ENCODE measurements at regions not wholly inside any gene's neighbourhood (a gene's known extent, or its start where the extent isn't known, plus 50 kb on each side); places are given as distances from the start of the nearest gene placed in this dataset.

DNA sequence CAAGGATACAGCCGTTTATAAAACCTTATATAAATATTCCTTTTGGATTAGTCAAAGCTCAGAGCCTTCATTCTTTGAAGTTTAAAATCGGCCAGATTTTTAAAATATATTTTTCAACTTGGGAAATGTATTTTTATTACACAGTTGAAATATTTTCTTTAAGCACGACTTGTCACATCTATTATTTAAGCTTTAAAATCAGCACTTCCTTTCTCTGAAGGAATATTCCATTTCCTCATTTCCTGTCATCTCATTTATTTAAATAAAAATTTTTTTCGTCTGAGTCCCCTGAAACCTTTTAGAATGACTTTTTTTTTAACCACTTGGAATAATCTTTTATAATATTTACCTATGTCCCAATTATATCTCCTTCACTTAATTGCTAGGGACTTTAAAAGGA lies 107.5 kb upstream of the PDE3A start:
- TF ChIP-seq, protein P1, sequence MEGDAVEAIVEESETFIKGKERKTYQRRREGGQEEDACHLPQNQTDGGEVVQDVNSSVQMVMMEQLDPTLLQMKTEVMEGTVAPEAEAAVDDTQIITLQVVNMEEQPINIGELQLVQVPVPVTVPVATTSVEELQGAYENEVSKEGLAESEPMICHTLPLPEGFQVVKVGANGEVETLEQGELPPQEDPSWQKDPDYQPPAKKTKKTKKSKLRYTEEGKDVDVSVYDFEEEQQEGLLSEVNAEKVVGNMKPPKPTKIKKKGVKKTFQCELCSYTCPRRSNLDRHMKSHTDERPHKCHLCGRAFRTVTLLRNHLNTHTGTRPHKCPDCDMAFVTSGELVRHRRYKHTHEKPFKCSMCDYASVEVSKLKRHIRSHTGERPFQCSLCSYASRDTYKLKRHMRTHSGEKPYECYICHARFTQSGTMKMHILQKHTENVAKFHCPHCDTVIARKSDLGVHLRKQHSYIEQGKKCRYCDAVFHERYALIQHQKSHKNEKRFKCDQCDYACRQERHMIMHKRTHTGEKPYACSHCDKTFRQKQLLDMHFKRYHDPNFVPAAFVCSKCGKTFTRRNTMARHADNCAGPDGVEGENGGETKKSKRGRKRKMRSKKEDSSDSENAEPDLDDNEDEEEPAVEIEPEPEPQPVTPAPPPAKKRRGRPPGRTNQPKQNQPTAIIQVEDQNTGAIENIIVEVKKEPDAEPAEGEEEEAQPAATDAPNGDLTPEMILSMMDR (IDR thresholded peaks at IDR 0.05): no peak
- no peak for TF ChIP-seq POLR2A (IDR thresholded peaks at IDR 0.05)
